ENCODE measurements at regions not wholly inside any gene's neighbourhood (a gene's known extent, or its start where the extent isn't known, plus 50 kb on each side); places are given as distances from the start of the nearest gene placed in this dataset.

DNA sequence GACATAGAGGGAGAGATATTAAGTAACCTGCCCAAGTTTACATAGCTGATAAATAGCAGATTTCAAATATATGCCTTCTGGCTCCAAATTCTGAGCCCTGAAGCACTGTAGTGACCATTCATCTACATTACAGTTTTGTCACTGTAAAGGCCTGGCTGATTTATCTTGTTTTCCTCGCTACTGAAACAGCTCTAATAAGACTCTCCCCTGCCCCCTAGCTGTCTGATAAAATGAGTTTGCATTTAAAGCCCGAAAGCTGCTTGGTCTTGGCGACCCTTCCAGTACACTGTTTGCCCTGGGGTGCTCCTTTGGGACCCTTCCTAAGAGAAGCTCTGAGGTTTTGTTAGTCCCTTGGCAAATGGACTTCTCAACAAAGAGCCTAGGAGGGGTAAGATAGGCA is 59.7 kb upstream of the RAB11FIP2 start:
- DNase-seq = peak; percentile 51

GRCh38 chr10:118102121-118102520 is 55.4 kb upstream of the RAB11FIP2 start:
- no peak for DNase-seq

DNA sequence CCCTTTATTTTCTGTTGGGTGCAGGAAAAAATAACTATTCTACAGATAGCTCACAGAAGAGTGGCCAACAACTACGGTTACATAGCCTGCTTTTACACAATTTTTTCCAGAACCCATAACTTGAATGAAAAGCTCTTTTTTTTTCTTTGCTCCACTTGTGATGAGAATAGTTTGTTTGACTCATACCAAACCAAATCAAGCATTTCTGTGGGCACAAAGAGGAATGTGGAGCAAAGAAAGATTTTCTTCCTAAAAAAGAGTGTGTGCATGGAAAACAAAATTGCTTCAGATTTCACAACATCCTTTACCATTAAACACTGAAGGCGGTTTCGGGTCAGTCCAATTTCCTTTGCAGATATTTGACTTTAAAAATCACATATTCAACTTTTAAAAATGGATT is 54.8 kb upstream of the RAB11FIP2 start:
- no peak for DNase-seq

Data from hematopoietic multipotent progenitor cell treated with erythropoietin and hydrocortisone succinate and interleukin-3 and kit ligand, for 6 days (in vitro differentiated cells).